ENCODE measurements at regions not wholly inside any gene's neighbourhood (a gene's known extent, or its start where the extent isn't known, plus 50 kb on each side); places are given as distances from the start of the nearest gene placed in this dataset.

- TF ChIP-seq, protein P1, sequence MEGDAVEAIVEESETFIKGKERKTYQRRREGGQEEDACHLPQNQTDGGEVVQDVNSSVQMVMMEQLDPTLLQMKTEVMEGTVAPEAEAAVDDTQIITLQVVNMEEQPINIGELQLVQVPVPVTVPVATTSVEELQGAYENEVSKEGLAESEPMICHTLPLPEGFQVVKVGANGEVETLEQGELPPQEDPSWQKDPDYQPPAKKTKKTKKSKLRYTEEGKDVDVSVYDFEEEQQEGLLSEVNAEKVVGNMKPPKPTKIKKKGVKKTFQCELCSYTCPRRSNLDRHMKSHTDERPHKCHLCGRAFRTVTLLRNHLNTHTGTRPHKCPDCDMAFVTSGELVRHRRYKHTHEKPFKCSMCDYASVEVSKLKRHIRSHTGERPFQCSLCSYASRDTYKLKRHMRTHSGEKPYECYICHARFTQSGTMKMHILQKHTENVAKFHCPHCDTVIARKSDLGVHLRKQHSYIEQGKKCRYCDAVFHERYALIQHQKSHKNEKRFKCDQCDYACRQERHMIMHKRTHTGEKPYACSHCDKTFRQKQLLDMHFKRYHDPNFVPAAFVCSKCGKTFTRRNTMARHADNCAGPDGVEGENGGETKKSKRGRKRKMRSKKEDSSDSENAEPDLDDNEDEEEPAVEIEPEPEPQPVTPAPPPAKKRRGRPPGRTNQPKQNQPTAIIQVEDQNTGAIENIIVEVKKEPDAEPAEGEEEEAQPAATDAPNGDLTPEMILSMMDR (IDR thresholded peaks at IDR 0.05; ENCODE audit: poor library complexity), result no peak
- TF ChIP-seq EZH2 (IDR thresholded peaks at IDR 0.05; ENCODE audit: borderline replicate concordance), result no peak
- no peak for TF ChIP-seq EZH2phosphoT487 (IDR thresholded peaks at IDR 0.05; ENCODE audit: low read depth, severe bottlenecking, unreplicated experiment)
Observed at GRCh38 chr13:75061909-75062308, 420.1 kb downstream of the TBC1D4 start.
